ENCODE measurements at regions not wholly inside any gene's neighbourhood (a gene's known extent, or its start where the extent isn't known, plus 50 kb on each side); places are given as distances from the start of the nearest gene placed in this dataset.

- Histone ChIP-seq H3K27ac (no peak overlapping the region), H3K36me3 (no peaks in the 10 kb centered on the region), H3K9me3 (peaks cover 7% of the 10 kb centered on the region), H3K27me3 (no peaks in the 10 kb centered on the region), H3K4me1 (no peaks in the 10 kb centered on the region), H3K4me3 (no peak overlapping the region)
- ATAC-seq: no peak
- intact Hi-C loops (cut with DNase I): no loop called here
- no peak for DNase-seq
- TF ChIP-seq, protein P1, sequence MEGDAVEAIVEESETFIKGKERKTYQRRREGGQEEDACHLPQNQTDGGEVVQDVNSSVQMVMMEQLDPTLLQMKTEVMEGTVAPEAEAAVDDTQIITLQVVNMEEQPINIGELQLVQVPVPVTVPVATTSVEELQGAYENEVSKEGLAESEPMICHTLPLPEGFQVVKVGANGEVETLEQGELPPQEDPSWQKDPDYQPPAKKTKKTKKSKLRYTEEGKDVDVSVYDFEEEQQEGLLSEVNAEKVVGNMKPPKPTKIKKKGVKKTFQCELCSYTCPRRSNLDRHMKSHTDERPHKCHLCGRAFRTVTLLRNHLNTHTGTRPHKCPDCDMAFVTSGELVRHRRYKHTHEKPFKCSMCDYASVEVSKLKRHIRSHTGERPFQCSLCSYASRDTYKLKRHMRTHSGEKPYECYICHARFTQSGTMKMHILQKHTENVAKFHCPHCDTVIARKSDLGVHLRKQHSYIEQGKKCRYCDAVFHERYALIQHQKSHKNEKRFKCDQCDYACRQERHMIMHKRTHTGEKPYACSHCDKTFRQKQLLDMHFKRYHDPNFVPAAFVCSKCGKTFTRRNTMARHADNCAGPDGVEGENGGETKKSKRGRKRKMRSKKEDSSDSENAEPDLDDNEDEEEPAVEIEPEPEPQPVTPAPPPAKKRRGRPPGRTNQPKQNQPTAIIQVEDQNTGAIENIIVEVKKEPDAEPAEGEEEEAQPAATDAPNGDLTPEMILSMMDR (IDR thresholded peaks at IDR 0.05): no peak
These were observed 216.2 kb upstream of the VEGFC start for GRCh38 chr4:177008836-177009501.

- no peak overlapping the region for H3K27ac ChIP-seq
- no peaks in the 10 kb centered on the region for H3K27me3 ChIP-seq
- DNase-seq (no peak), ATAC-seq (no peak)
- no peaks in the 10 kb centered on the region for H3K36me3 ChIP-seq
- TF ChIP-seq, protein P1 (IDR thresholded peaks at IDR 0.05): no peak
- H3K4me1 ChIP-seq: no peaks in the 10 kb centered on the region
- intact Hi-C loops (cut with DNase I): no loop called here
- peaks cover 7% of the 10 kb centered on the region for H3K9me3 ChIP-seq
- H3K4me3 ChIP-seq: no peak overlapping the region
These were observed 217.7 kb upstream of the VEGFC start for GRCh38 chr4:177010418-177010817.

DNA sequence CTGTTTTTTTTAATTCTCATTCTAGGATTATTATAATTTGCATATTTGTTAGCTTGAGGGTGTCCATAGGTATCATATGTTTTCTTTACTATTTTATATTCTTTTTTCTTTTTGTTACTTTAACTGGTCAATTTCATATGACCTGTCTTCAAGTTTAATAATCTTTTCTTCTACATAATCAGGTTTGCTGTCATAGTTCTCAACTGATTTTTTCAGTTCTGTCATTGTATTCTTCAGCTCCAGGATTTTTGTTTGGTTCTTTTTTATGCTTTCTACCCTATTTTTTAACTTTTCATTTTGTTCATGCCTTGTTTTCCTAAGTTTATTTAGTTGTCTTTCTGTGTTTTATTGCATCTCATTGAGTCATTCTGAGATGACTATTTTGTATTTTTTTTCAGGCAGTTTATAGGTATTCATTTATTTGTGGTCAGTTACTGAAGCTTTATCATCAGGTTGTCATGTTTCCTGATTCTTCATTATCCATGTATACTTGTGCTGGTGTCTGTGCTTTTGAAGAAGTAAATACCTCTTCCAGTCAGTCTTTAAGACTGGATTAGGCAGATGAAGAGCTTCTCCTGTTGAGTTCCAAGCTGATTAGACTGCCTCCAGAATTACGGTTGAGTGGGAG is 220.3 kb upstream of the VEGFC start:
- no peak overlapping the region for H3K27ac ChIP-seq
- TF ChIP-seq, protein P1 (IDR thresholded peaks at IDR 0.05): no peak
- H3K27me3 ChIP-seq: no peaks in the 10 kb centered on the region
- H3K4me3 ChIP-seq: no peak overlapping the region
- DNase-seq (no peak), ATAC-seq (no peak)
- no peaks in the 10 kb centered on the region for H3K36me3 ChIP-seq
- H3K4me1 ChIP-seq: no peaks in the 10 kb centered on the region
- peaks cover 7% of the 10 kb centered on the region for H3K9me3 ChIP-seq
- intact Hi-C loops (cut with DNase I): no loop called here

GRCh38 chr4:177016541-177017141 is 223.9 kb upstream of the VEGFC start:
- no peaks in the 10 kb centered on the region for H3K36me3 ChIP-seq
- peaks cover 7% of the 10 kb centered on the region for H3K9me3 ChIP-seq
- H3K4me3 ChIP-seq: no peak overlapping the region
- DNase-seq (no peak), ATAC-seq (no peak)
- H3K4me1 ChIP-seq: no peaks in the 10 kb centered on the region
- H3K27me3 ChIP-seq: no peaks in the 10 kb centered on the region
- TF ChIP-seq, protein P1 (IDR thresholded peaks at IDR 0.05): no peak
- intact Hi-C loops (cut with DNase I): no loop called here
- H3K27ac ChIP-seq: no peak overlapping the region

DNA sequence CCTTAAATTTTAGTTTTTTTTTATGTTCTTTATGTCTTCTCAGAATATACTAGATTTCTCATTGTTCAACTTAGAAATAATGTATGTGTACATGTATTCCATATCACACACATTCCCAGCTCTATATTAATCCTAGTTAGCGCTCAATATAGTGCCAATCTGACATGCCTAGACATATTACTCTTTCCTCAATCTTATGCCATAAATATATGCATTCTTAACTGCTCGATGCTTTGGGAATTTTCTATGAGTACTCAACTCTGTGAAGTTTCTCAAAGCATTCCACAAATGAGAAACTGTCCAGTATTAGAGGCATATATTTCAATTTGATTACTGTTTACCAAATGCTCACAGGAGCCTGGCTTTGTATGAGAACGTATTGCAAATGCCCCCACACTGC is 231.2 kb upstream of the VEGFC start:
- ATAC-seq (no peak), DNase-seq (no peak)
- Histone ChIP-seq H3K27ac (no peak overlapping the region), H3K4me1 (no peaks in the 10 kb centered on the region), H3K36me3 (no peaks in the 10 kb centered on the region), H3K9me3 (no peaks in the 10 kb centered on the region), H3K27me3 (no peaks in the 10 kb centered on the region), H3K4me3 (no peak overlapping the region)
- intact Hi-C loops (cut with DNase I): no loop called here
- TF ChIP-seq, protein P1 (IDR thresholded peaks at IDR 0.05): no peak

All from upper lobe of right lung (tissue), 1 donor.